GM19324 (cell line): ENCODE measurements at regions not wholly inside any gene's neighbourhood (a gene's known extent, or its start where the extent isn't known, plus 50 kb on each side); places are given as distances from the start of the nearest gene placed in this dataset.

ENCODE experiments used
- ATAC-seq: cut with Tn5 transposase; IDR thresholded peaks from one replicate; pipeline ENCODE4 v1.9.1; 2021; ENCODE audit warnings: mild to moderate bottlenecking, moderate library complexity; ENCODE audit not compliant: unreplicated experiment, low FRiP score

DNA sequence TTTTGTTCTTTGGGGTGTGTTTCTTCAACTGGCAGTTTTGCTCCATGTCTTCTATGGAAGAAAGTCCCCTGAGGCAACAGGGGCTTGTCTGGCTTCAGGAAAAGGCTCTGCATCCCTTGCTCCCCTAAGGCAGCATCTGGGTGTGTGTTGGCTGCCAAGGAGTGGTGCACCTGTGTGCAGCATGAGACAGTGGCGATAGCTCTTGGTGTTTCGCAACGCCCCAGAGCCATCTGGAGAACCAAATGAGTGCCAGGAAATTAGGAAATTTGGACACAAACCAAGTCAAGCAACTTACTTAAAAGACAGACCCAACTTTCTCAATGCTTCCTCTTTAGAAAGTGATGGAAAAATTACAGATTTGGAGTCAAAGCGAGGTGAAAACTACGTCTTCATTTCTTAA lies 1044.4 kb upstream of the CNTNAP5 start:
- ATAC-seq: no peak

DNA sequence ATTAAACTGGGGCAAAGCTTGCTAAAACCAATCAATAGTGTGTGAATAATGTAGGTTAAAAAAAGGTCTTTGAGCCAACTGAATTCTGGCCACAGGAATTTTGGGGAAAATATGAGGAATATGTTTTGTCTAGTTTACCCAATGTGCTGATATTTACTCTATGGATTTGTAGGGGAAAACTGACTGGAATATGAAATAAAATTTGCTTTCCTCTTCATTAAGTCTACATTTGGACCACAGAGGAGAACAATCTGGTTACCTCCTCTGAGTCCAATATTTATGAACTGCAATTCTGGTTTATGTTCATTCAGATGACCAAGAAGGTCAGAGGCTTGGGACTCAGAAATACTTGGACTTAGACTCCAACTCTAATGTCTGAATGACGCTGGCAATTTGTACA lies 1042.2 kb upstream of the CNTNAP5 start:
- ATAC-seq: no peak

GRCh38 chr2:122988395-122989221 lies 1036.5 kb upstream of the CNTNAP5 start:
- ATAC-seq: no peak

- ATAC-seq: no peak
Observed at GRCh38 chr2:122993592-122993991, 1031.5 kb upstream of the CNTNAP5 start.

DNA sequence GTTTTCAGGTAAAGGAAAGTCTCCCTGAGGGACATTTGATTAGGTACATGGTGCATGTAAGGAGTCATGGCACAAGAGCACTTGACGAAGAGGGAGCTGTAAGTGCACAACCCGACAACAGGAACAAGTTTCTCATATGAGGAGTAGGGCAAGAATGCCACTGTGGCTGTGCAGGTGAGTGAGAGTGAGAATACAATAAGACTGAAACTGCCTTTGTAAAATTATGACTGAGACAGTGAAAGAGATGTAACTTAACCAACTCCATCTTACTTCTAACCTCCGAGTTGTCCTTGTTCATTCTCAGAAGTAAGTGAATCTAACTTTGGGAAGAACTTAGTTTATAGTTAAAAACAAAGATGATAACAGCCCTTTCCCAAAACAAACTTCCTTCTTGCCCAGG lies 1025.8 kb upstream of the CNTNAP5 start:
- ATAC-seq: no peak

- ATAC-seq: no peak
Observed at GRCh38 chr2:122999821-123000220, 1025.3 kb upstream of the CNTNAP5 start.

- ATAC-seq: no peak
Observed at GRCh38 chr2:123002660-123003248, 1022.3 kb upstream of the CNTNAP5 start.

DNA sequence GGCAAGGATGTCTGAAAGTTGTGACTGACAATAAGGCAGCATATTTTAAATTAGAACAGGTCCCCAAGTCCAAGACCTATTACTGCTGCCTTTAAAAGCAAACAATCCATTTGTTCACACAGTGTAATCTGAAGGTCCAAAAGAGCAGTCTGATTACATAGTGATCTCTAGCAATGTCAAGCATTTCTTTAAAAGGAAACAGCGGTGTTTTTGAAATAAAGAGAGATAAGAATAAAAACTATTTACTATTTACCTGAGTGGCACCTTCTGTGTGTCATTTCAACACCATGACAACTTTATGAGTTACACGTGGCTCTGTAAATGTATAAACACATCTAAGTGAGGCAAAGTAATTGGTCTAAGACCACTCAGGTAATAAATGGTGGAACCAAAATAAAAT lies 1009.9 kb upstream of the CNTNAP5 start:
- no peak for ATAC-seq

DNA sequence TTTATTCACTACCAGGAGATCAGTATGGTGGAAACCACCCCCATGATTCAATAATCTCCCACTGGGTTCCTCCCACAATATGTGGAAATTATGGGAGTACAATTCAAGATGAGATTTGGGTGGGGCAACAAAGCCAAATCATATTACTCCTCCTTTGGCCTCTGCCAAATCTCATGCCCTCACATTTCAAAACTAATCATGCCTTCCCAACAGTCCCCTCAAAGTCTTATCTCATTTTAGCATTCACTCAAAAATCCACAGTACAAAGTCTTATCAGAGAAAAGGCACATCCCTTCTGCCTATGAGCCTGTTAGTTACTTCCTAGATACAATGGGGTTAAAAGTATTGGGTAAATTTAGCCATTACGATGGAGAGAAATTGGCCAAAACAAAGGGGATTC lies 989.5 kb upstream of the CNTNAP5 start:
- no peak for ATAC-seq

DNA sequence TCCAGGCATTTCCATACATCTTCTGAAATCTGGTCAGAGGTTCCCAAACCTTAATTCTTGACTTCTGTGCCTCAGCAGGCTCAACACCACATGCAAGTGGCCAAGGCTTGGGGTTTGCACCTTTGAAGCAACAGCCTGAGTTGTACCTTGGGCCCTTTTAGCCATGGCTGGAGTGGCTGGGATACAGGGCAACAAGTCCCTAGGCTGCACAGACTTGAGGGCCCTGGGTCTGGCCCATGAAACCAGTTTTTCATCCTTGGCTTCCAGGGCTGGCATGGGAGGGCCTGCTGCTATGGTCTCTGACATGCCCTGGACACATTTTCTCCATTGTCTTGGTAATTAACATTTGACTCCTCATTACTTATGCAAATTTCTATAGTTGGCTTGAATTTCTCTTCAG lies 988.8 kb upstream of the CNTNAP5 start:
- no peak for ATAC-seq

DNA sequence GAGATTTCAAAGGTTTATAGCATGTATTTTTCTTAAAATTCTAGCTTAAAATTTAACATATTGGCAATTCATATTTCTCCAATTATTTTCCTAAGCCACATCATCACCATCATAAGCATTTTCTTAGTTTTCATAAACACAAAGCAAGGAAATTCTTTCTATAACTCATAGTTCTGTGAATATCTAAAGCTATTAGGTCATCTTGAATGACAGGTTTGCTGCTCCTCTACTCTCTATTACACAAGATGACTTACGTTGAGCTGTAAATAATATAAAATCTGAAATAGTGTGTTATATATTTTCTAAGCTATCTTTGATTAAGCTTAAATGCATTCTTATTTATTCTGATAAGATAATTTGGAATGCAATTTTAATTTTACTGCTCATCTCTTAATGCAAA lies 984.6 kb upstream of the CNTNAP5 start:
- ATAC-seq: no peak

DNA sequence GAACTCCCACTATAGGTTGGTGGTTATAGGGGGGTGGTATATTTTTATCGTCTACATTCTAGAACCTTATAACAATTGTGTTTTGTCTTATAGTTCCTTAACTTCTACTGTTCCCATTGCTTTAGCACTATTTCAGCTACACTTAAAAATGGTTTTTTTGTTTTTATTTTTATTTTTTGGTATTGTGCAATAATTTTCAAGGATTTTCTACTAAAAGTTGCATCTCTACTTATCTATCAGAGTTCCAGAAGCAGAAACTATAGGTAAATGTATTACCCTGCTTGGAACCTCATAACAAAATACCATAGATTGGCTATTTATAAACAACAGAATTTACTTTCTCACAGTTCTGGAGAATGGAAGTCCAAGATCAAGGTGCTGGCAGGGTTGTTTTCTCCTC lies 981.6 kb upstream of the CNTNAP5 start:
- no peak for ATAC-seq

DNA sequence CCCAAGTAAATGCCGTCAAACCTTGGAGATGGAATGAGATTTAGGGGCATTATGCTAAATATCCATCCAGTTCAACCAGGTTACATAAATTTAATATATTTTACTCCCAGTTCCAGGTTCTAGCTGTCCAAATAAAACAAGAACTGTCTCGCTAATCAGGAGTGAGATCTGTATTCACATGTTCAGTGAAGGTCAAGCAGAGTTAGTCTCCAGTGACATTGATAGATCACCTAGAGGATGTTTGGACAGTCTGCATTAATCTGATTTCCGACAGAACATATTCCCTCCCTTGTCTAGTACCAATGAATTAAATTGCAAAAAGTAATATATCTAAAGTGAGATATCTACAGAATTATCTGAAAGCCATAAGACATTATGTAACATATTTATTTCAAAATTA lies 979.4 kb upstream of the CNTNAP5 start:
- no peak for ATAC-seq

- ATAC-seq: no peak
Observed at GRCh38 chr2:123047186-123047585, 977.9 kb upstream of the CNTNAP5 start.

- no peak for ATAC-seq
Observed at GRCh38 chr2:123051136-123051535, 974.0 kb upstream of the CNTNAP5 start.

GRCh38 chr2:123061534-123061933 lies 963.6 kb upstream of the CNTNAP5 start:
- ATAC-seq: no peak

- ATAC-seq: no peak
Observed at GRCh38 chr2:123073371-123073770, 951.7 kb upstream of the CNTNAP5 start.

GRCh38 chr2:123073956-123074355 lies 951.1 kb upstream of the CNTNAP5 start:
- no peak for ATAC-seq

- no peak for ATAC-seq
Observed at GRCh38 chr2:123077101-123077500, 948.0 kb upstream of the CNTNAP5 start.

GRCh38 chr2:123080331-123080730 lies 944.8 kb upstream of the CNTNAP5 start:
- ATAC-seq: peak; percentile 94

DNA sequence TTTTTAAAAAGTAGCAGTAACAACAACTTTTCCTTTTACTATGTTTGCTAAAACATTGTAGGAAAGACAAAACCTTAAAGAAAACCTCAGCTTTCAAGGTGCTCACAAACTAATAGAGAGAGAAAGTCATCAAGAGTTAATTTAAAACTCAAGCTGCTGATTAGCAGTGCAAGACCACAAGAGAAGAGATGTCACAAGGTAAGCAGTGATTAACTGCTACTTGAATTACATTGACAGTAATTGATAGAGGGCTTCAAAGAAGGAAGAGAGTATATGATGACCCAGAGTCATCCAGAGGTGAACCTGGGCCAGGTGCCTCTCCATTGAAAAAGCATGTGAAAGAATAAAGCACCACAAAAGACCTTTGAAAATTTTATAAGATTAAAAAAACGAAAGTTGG lies 939.6 kb upstream of the CNTNAP5 start:
- ATAC-seq: no peak
